Ishikawa (cell line): ENCODE measurements at regions not wholly inside any gene's neighbourhood (a gene's known extent, or its start where the extent isn't known, plus 50 kb on each side); places are given as distances from the start of the nearest gene placed in this dataset.

Source experiments
- CEBPB ChIP-seq: IDR thresholded peaks from 2 replicates; pipeline ENCODE4 v1.6.1; 2012
- CREB1 ChIP-seq: IDR thresholded peaks from 2 replicates; pipeline ENCODE4 v1.6.1; 2012; ENCODE audit warnings: low read depth
- EP300 ChIP-seq: IDR thresholded peaks from 2 replicates; pipeline ENCODE4 v1.6.1; 2012; ENCODE audit warnings: borderline replicate concordance
- FOXM1 ChIP-seq: IDR thresholded peaks from 2 replicates; pipeline ENCODE4 v1.6.1; 2012; ENCODE audit warnings: low read depth, borderline replicate concordance
- NFIC ChIP-seq: IDR thresholded peaks from 2 replicates; pipeline ENCODE4 v1.6.1; 2012
- RAD21 ChIP-seq: IDR thresholded peaks from 2 replicates; pipeline ENCODE4 v1.6.1; 2012; ENCODE audit warnings: low read depth
- TAF1 ChIP-seq: IDR thresholded peaks from 2 replicates; pipeline ENCODE4 v1.6.1; 2012; ENCODE audit warnings: low read depth, mild to moderate bottlenecking
- TCF12 ChIP-seq: IDR thresholded peaks from 2 replicates; pipeline ENCODE4 v1.6.1; 2012; ENCODE audit warnings: low read depth
- YY1 ChIP-seq: IDR thresholded peaks from 2 replicates; pipeline ENCODE4 v1.6.1; 2012; ENCODE audit warnings: low read depth
- TF ChIP-seq, protein P1 (sequence below): IDR thresholded peaks from 2 replicates; pipeline ENCODE4 v1.6.1; 2012
- TF ChIP-seq, protein P2 (sequence below): IDR thresholded peaks from 2 replicates; pipeline ENCODE4 v1.6.1; 2012
- TF ChIP-seq, protein P3 (sequence below): IDR thresholded peaks from 2 replicates; pipeline ENCODE4 v1.6.1; 2012; ENCODE audit warnings: low read depth, mild to moderate bottlenecking

DNA sequence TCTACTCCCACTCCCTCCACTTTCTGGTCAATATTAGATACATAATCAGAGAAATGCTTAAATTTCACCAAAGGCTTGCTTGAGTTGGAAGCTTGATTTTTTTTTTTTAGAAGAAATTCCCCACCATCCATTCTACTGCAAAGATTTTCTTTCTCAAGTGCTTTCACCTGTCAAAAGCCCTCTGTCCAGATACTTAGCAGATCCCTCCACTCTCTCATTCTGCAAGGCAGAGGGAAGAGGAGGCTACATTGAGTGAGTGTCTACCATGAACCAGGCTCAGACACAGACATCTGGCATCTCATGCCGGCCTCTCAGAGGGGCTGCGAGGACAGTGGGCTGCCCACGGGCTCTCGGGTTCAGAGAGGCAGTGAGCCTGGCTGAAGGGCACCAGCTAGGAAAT is 127.6 kb upstream of the GSC start:
- TF ChIP-seq, protein P1, sequence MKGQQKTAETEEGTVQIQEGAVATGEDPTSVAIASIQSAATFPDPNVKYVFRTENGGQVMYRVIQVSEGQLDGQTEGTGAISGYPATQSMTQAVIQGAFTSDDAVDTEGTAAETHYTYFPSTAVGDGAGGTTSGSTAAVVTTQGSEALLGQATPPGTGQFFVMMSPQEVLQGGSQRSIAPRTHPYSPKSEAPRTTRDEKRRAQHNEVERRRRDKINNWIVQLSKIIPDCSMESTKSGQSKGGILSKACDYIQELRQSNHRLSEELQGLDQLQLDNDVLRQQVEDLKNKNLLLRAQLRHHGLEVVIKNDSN = no peak
- TF ChIP-seq TAF1 = no peak
- TF ChIP-seq, protein P2, sequence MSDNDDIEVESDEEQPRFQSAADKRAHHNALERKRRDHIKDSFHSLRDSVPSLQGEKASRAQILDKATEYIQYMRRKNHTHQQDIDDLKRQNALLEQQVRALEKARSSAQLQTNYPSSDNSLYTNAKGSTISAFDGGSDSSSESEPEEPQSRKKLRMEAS = no peak
- TF ChIP-seq EP300 = no peak
- TF ChIP-seq, protein P3, sequence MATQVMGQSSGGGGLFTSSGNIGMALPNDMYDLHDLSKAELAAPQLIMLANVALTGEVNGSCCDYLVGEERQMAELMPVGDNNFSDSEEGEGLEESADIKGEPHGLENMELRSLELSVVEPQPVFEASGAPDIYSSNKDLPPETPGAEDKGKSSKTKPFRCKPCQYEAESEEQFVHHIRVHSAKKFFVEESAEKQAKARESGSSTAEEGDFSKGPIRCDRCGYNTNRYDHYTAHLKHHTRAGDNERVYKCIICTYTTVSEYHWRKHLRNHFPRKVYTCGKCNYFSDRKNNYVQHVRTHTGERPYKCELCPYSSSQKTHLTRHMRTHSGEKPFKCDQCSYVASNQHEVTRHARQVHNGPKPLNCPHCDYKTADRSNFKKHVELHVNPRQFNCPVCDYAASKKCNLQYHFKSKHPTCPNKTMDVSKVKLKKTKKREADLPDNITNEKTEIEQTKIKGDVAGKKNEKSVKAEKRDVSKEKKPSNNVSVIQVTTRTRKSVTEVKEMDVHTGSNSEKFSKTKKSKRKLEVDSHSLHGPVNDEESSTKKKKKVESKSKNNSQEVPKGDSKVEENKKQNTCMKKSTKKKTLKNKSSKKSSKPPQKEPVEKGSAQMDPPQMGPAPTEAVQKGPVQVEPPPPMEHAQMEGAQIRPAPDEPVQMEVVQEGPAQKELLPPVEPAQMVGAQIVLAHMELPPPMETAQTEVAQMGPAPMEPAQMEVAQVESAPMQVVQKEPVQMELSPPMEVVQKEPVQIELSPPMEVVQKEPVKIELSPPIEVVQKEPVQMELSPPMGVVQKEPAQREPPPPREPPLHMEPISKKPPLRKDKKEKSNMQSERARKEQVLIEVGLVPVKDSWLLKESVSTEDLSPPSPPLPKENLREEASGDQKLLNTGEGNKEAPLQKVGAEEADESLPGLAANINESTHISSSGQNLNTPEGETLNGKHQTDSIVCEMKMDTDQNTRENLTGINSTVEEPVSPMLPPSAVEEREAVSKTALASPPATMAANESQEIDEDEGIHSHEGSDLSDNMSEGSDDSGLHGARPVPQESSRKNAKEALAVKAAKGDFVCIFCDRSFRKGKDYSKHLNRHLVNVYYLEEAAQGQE = no peak
- no peak for TF ChIP-seq TCF12
- no peak for TF ChIP-seq YY1
- TF ChIP-seq CEBPB = no peak
- TF ChIP-seq FOXM1 = no peak
- TF ChIP-seq CREB1 = no peak
- no peak for TF ChIP-seq RAD21
- TF ChIP-seq NFIC = no peak
